ENCODE measurements at regions not wholly inside any gene's neighbourhood (a gene's known extent, or its start where the extent isn't known, plus 50 kb on each side); places are given as distances from the start of the nearest gene placed in this dataset.

- Histone ChIP-seq H3K9me3 (ENCODE audit: low read depth, low read length) (no peaks in the 10 kb centered on the region; the same call in 1 of the 2 replicates), H3K4me3 (no peak overlapping the region), H3K27ac (no peak overlapping the region), H3K36me3 (ENCODE audit: insufficient read depth, low read length) (no peaks in the 10 kb centered on the region), H3K9ac (ENCODE audit: insufficient read length) (no peak overlapping the region)
- no peak for DNase-seq (ENCODE audit: low read depth, low spot score)
- no peak for TF ChIP-seq EZH2 (IDR thresholded peaks at IDR 0.05)
- TF ChIP-seq FOXP2 (optimal IDR thresholded peaks at IDR 0.05; ENCODE audit: control extremely low read depth, extremely low read length, insufficient read depth), result no peak
- no peak for TF ChIP-seq POLR2AphosphoS5 (IDR thresholded peaks at IDR 0.05; ENCODE audit: borderline replicate concordance, low read depth, low read length)
Observed at GRCh38 chr7:3128857-3129490, 85.3 kb upstream of the CARD11 start.

GRCh38 chr7:3133811-3134385 is 90.2 kb upstream of the CARD11 start:
- no peak overlapping the region for H3K4me3 ChIP-seq
- no peak overlapping the region for H3K9ac ChIP-seq (ENCODE audit: insufficient read length)
- no peaks in the 10 kb centered on the region for H3K36me3 ChIP-seq (ENCODE audit: insufficient read depth, low read length)
- no peak for DNase-seq (ENCODE audit: low read depth, low spot score)
- no peak overlapping the region for H3K27ac ChIP-seq
- H3K9me3 ChIP-seq (ENCODE audit: low read depth, low read length), result no peaks in the 10 kb centered on the region; the same call in 1 of the 2 replicates
- no peak for TF ChIP-seq EZH2 (IDR thresholded peaks at IDR 0.05)
- no peak for TF ChIP-seq FOXP2 (optimal IDR thresholded peaks at IDR 0.05; ENCODE audit: control extremely low read depth, extremely low read length, insufficient read depth)
- no peak for TF ChIP-seq POLR2AphosphoS5 (IDR thresholded peaks at IDR 0.05; ENCODE audit: borderline replicate concordance, low read depth, low read length)

DNA sequence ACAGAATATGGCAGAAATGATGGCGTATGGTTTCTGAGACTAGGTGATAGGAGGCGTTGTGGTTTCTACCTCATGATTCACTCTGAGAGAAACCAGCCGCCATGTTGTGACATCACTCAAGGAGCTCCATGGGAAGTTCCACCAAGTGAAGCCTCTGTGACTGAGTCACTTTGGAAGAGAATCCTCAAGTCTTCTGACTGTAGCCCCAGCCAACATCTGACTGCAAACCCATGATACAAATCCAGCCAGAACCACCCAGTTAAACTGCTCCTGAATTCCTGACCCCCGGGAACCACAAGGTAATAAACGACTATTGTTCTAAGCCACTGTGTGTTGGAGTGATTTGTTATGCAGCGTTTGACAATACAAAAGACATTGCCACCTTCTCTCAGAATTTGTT is 91.1 kb upstream of the CARD11 start:
- Histone ChIP-seq H3K9me3 (ENCODE audit: low read depth, low read length) (no peaks in the 10 kb centered on the region; the same call in 1 of the 2 replicates), H3K27ac (no peak overlapping the region), H3K9ac (ENCODE audit: insufficient read length) (no peak overlapping the region), H3K36me3 (ENCODE audit: insufficient read depth, low read length) (no peaks in the 10 kb centered on the region), H3K4me3 (no peak overlapping the region)
- DNase-seq (ENCODE audit: low read depth, low spot score), result no peak
- no peak for TF ChIP-seq EZH2 (IDR thresholded peaks at IDR 0.05)
- TF ChIP-seq FOXP2 (optimal IDR thresholded peaks at IDR 0.05; ENCODE audit: control extremely low read depth, extremely low read length, insufficient read depth), result no peak
- no peak for TF ChIP-seq POLR2AphosphoS5 (IDR thresholded peaks at IDR 0.05; ENCODE audit: borderline replicate concordance, low read depth, low read length)

DNA sequence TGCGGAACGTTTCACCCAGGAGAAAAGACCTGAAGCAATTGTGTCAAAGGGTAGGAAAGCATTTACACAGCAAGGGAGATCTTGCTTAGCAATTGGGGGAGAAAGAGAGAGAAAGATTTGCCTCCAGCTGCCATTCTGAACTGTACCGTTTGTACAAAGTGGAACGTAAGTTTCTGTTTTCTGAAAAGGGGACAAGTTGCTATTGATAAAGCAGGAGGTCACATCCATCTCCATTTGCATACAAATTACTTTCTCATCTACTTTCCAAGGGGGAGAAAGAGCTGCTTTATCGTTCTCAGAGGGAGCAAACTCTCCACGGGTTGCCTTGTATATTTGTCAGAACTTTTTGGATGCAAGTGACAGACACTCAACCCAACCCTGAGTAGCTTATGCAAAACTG is 92.0 kb upstream of the CARD11 start:
- no peak for TF ChIP-seq EZH2 (IDR thresholded peaks at IDR 0.05)
- TF ChIP-seq POLR2AphosphoS5 (IDR thresholded peaks at IDR 0.05; ENCODE audit: borderline replicate concordance, low read depth, low read length), result no peak
- no peak for TF ChIP-seq FOXP2 (optimal IDR thresholded peaks at IDR 0.05; ENCODE audit: control extremely low read depth, extremely low read length, insufficient read depth)
- DNase-seq (ENCODE audit: low read depth, low spot score), result no peak
- H3K9me3 ChIP-seq (ENCODE audit: low read depth, low read length), result no peaks in the 10 kb centered on the region; the same call in 1 of the 2 replicates
- H3K9ac ChIP-seq (ENCODE audit: insufficient read length), result no peak overlapping the region
- no peaks in the 10 kb centered on the region for H3K36me3 ChIP-seq (ENCODE audit: insufficient read depth, low read length)
- no peak overlapping the region for H3K4me3 ChIP-seq
- H3K27ac ChIP-seq, result no peak overlapping the region

- DNase-seq (ENCODE audit: low read depth, low spot score), result no peak
- no peaks in the 10 kb centered on the region for H3K36me3 ChIP-seq (ENCODE audit: insufficient read depth, low read length)
- 0 out of 2 replicates have a peak overlapping the region, but pooled peaks have one; percentile 7 for H3K27ac ChIP-seq
- H3K9me3 ChIP-seq (ENCODE audit: low read depth, low read length), result no peaks in the 10 kb centered on the region
- no peak overlapping the region for H3K9ac ChIP-seq (ENCODE audit: insufficient read length)
- no peak overlapping the region for H3K4me3 ChIP-seq
- TF ChIP-seq FOXP2 (optimal IDR thresholded peaks at IDR 0.05; ENCODE audit: control extremely low read depth, extremely low read length, insufficient read depth) (no peak), POLR2AphosphoS5 (IDR thresholded peaks at IDR 0.05; ENCODE audit: borderline replicate concordance, low read depth, low read length) (no peak), EZH2 (IDR thresholded peaks at IDR 0.05) (no peak)
Observed at GRCh38 chr7:3138206-3138605, 94.5 kb upstream of the CARD11 start.

- Histone ChIP-seq H3K9ac (ENCODE audit: insufficient read length) (no peak overlapping the region), H3K4me3 (no peak overlapping the region), H3K9me3 (ENCODE audit: low read depth, low read length) (no peaks in the 10 kb centered on the region), H3K36me3 (ENCODE audit: insufficient read depth, low read length) (no peaks in the 10 kb centered on the region), H3K27ac (no peak overlapping the region)
- DNase-seq (ENCODE audit: low read depth, low spot score), result no peak
- no peak for TF ChIP-seq EZH2 (IDR thresholded peaks at IDR 0.05)
- TF ChIP-seq POLR2AphosphoS5 (IDR thresholded peaks at IDR 0.05; ENCODE audit: borderline replicate concordance, low read depth, low read length), result no peak
- TF ChIP-seq FOXP2 (optimal IDR thresholded peaks at IDR 0.05; ENCODE audit: control extremely low read depth, extremely low read length, insufficient read depth), result no peak
Observed at GRCh38 chr7:3138997-3139396, 95.3 kb upstream of the CARD11 start.

- H3K9ac ChIP-seq (ENCODE audit: insufficient read length), result no peak overlapping the region
- DNase-seq (ENCODE audit: low read depth, low spot score), result no peak
- H3K36me3 ChIP-seq (ENCODE audit: insufficient read depth, low read length), result no peaks in the 10 kb centered on the region
- H3K9me3 ChIP-seq (ENCODE audit: low read depth, low read length), result no peaks in the 10 kb centered on the region
- H3K4me3 ChIP-seq, result no peak overlapping the region
- TF ChIP-seq POLR2AphosphoS5 (IDR thresholded peaks at IDR 0.05; ENCODE audit: borderline replicate concordance, low read depth, low read length) (no peak), EZH2 (IDR thresholded peaks at IDR 0.05) (no peak), FOXP2 (optimal IDR thresholded peaks at IDR 0.05; ENCODE audit: control extremely low read depth, extremely low read length, insufficient read depth) (no peak)
- no peak overlapping the region for H3K27ac ChIP-seq
Observed at GRCh38 chr7:3140834-3141233, 97.2 kb upstream of the CARD11 start.

GRCh38 chr7:3141326-3141725 is 97.7 kb upstream of the CARD11 start:
- TF ChIP-seq EZH2 (IDR thresholded peaks at IDR 0.05) (no peak), FOXP2 (optimal IDR thresholded peaks at IDR 0.05; ENCODE audit: control extremely low read depth, extremely low read length, insufficient read depth) (no peak), POLR2AphosphoS5 (IDR thresholded peaks at IDR 0.05; ENCODE audit: borderline replicate concordance, low read depth, low read length) (no peak)
- no peak overlapping the region for H3K4me3 ChIP-seq
- DNase-seq (ENCODE audit: low read depth, low spot score), result no peak
- H3K9me3 ChIP-seq (ENCODE audit: low read depth, low read length), result no peaks in the 10 kb centered on the region
- no peak overlapping the region for H3K9ac ChIP-seq (ENCODE audit: insufficient read length)
- H3K36me3 ChIP-seq (ENCODE audit: insufficient read depth, low read length), result no peaks in the 10 kb centered on the region
- no peak overlapping the region for H3K27ac ChIP-seq
